Glutamatergic neuron (in vitro differentiated cells): ENCODE measurements at regions not wholly inside any gene's neighbourhood (a gene's known extent, or its start where the extent isn't known, plus 50 kb on each side); places are given as distances from the start of the nearest gene placed in this dataset.

Experiments used
- DNase-seq: peaks from one replicate; pipeline ENCODE4 v3.0.0; 2022
- H3K27ac Mint-ChIP-seq: one replicate; pipeline ENCODE4 v1.8.0; 2020; ENCODE audit warnings: mild to moderate bottlenecking, mixed read lengths, inconsistent platforms; ENCODE audit not compliant: unreplicated experiment
- H3K27me3 Mint-ChIP-seq: one replicate; pipeline ENCODE4 v1.8.0; 2020; ENCODE audit warnings: mild to moderate bottlenecking, moderate library complexity, mixed read lengths, inconsistent platforms; ENCODE audit not compliant: unreplicated experiment
- H3K36me3 Mint-ChIP-seq: one replicate; pipeline ENCODE4 v1.8.0; 2020; ENCODE audit warnings: mild to moderate bottlenecking, mixed read lengths, inconsistent platforms; ENCODE audit not compliant: unreplicated experiment
- H3K4me1 Mint-ChIP-seq: one replicate; pipeline ENCODE4 v1.8.0; 2020; ENCODE audit warnings: mild to moderate bottlenecking, low read depth, mixed read lengths, inconsistent platforms; ENCODE audit not compliant: unreplicated experiment
- H3K4me3 Mint-ChIP-seq: one replicate; pipeline ENCODE4 v1.8.0; 2020; ENCODE audit warnings: mild to moderate bottlenecking, mixed read lengths, inconsistent platforms; ENCODE audit not compliant: unreplicated experiment
- H3K9me3 Mint-ChIP-seq: one replicate; pipeline ENCODE4 v1.8.0; 2020; ENCODE audit warnings: mild to moderate bottlenecking, moderate library complexity, mixed read lengths, inconsistent platforms; ENCODE audit not compliant: unreplicated experiment
- TF ChIP-seq, protein P1 (sequence below): fragments of 200-600 bp; sonication (generic); IDR thresholded peaks from one replicate; pipeline ENCODE4 v1.5.0; 2021; ENCODE audit not compliant: partially characterized antibody, unreplicated experiment

DNA sequence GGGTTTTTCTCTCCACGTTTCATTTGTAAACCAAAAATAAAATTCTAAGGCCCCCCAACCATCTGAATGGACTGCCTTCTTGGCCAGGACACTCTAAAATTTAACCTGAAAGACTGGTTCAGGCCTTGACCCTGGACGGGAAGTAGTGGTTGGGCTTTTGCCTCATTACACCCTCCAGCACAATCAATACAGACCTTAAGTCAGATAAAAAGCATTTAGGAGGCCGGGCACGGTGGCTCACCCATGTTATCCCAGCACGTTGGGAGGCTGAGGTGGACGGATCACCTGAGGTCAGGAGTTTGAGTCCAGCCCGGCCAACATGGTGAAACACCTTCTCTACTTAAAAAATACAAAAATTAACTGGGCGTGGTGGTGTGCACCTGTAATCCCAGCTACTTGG is 91.6 kb upstream of the PPP1R26 start:
- Mint-ChIP-seq H3K36me3 (peaks cover 10% of the 10 kb centered on the region), H3K27me3 (peaks cover 5% of the 10 kb centered on the region), H3K9me3 (peaks cover 4% of the 10 kb centered on the region), H3K27ac (no peak overlapping the region), H3K4me1 (no peaks in the 10 kb centered on the region), H3K4me3 (no peak overlapping the region)
- TF ChIP-seq, protein P1, sequence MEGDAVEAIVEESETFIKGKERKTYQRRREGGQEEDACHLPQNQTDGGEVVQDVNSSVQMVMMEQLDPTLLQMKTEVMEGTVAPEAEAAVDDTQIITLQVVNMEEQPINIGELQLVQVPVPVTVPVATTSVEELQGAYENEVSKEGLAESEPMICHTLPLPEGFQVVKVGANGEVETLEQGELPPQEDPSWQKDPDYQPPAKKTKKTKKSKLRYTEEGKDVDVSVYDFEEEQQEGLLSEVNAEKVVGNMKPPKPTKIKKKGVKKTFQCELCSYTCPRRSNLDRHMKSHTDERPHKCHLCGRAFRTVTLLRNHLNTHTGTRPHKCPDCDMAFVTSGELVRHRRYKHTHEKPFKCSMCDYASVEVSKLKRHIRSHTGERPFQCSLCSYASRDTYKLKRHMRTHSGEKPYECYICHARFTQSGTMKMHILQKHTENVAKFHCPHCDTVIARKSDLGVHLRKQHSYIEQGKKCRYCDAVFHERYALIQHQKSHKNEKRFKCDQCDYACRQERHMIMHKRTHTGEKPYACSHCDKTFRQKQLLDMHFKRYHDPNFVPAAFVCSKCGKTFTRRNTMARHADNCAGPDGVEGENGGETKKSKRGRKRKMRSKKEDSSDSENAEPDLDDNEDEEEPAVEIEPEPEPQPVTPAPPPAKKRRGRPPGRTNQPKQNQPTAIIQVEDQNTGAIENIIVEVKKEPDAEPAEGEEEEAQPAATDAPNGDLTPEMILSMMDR: no peak
- DNase-seq: no peak

DNA sequence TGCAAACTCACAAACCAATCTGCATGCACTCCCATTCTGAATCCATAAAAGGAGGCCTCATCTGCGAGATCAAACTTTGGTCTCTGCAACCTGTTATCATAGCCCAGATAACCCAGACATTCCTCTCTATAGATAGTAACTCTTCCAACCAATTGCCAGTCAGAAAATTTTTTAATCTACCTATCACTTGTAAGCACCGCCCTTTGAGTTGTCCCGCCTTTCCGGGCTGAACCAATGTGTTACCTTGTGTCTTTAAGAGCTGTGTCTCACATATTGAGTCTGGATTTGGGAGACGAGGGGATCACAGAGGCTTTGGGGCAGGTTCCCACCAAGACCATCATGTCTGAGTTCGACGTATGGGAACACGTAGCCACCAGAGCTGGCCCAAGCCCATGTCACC is 91.1 kb upstream of the PPP1R26 start:
- Mint-ChIP-seq H3K27ac (no peak overlapping the region), H3K4me3 (no peak overlapping the region), H3K27me3 (peaks cover 1% of the 10 kb centered on the region), H3K4me1 (no peaks in the 10 kb centered on the region), H3K36me3 (peaks cover 10% of the 10 kb centered on the region), H3K9me3 (peaks cover 4% of the 10 kb centered on the region)
- TF ChIP-seq, protein P1: no peak
- no peak for DNase-seq

DNA sequence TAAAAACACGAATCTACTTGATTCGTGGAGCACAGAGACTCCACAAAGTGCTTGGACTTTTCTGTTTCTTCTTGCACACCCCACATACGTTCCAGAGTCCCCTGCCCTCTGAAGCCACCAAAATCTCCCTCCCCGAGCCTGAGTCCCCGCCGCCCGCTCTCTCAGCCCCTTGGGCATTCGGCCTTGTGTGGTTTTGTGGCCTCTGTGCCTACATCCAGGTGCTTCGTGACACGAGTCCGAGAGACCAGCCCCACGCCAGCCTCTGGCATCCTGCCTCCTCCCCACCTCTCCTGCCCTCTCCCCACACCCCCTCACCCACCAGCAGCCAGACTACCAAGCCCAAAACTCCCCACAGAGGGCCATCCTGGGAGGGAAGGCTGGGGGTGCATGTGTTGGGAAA is 87.8 kb upstream of the PPP1R26 start:
- no peak overlapping the region for H3K4me3 Mint-ChIP-seq
- peaks cover 4% of the 10 kb centered on the region for H3K27me3 Mint-ChIP-seq
- TF ChIP-seq, protein P1: no peak
- no peak overlapping the region for H3K27ac Mint-ChIP-seq
- peaks cover 18% of the 10 kb centered on the region for H3K36me3 Mint-ChIP-seq
- DNase-seq: no peak
- H3K4me1 Mint-ChIP-seq: no peaks in the 10 kb centered on the region
- H3K9me3 Mint-ChIP-seq: peaks cover 10% of the 10 kb centered on the region

DNA sequence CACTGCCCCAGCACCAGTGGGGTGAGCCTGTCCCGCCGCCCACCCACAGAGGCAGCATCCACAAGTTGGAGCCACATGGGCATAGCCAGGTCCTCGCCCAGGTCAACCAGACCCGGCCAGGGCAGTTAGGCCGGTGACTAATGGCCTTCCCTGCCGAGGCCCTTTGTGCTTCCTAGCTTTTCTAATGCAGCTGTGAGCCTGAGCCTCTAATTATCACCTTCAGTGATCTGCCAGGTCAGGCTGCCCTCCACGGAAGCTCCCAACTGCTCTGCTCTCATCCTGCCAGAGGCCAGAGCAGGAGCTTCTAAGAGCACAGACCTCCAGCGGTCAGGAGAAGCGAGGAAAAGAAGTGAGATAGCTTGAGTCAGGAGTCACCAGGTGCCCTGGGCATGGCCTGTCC is 87.1 kb upstream of the PPP1R26 start:
- H3K4me1 Mint-ChIP-seq: no peaks in the 10 kb centered on the region
- peaks cover 9% of the 10 kb centered on the region for H3K9me3 Mint-ChIP-seq
- no peak overlapping the region for H3K27ac Mint-ChIP-seq
- no peak overlapping the region for H3K4me3 Mint-ChIP-seq
- no peak for DNase-seq
- peaks cover 4% of the 10 kb centered on the region for H3K27me3 Mint-ChIP-seq
- peaks cover 17% of the 10 kb centered on the region for H3K36me3 Mint-ChIP-seq
- TF ChIP-seq, protein P1: no peak

DNA sequence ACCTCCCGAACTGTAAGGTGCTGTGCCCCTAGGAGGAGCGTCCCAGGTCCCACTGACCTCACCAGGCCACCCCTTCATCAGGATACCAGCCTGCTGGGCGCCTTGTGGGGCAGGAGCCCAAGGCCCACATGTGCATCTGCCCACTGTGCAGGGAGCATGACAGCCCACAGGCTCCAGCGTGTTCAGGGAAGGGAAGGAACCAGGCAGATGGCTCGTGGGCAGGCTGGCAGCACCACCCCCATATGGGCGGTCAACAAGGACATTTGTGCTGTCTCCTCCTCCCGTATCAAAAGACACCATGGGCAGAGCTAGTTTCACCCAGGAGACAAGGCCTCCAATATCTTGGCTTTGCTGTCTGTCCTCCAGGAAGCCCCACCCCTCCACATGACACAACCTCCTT is 85.5 kb upstream of the PPP1R26 start:
- H3K36me3 Mint-ChIP-seq: peaks cover 8% of the 10 kb centered on the region
- DNase-seq: no peak

More for the DNA sequence above, 85.5 kb upstream of the PPP1R26 start:
- TF ChIP-seq, protein P1: no peak
- no peak overlapping the region for H3K4me3 Mint-ChIP-seq
- H3K4me1 Mint-ChIP-seq: no peaks in the 10 kb centered on the region
- H3K27me3 Mint-ChIP-seq: peaks cover 7% of the 10 kb centered on the region
- H3K9me3 Mint-ChIP-seq: peaks cover 7% of the 10 kb centered on the region
- no peak overlapping the region for H3K27ac Mint-ChIP-seq
